Head of caudate nucleus (tissue), 42 donors: ENCODE measurements at regions not wholly inside any gene's neighbourhood (a gene's known extent, or its start where the extent isn't known, plus 50 kb on each side); places are given as distances from the start of the nearest gene placed in this dataset.
"Not testable (repeated sequence)": the region's sequence is repeated elsewhere in the genome, so short reads cannot be mapped to it uniquely, and the experiment has no call there.

Experiments used
- DNase-seq, 42 donors: peaks; one replicate each; pipeline versions ENCODE4 v3.0.0 to v3.0.0-alpha.2; 2020 to 2021; ENCODE audit warnings: mixed read lengths in 7 of 42
- intact Hi-C: fragments of 100-400 bp; cut with DNase I; formaldehyde crosslinking; loops from one replicate; pipeline ENCODE4 v1.15.0; 2022

DNA sequence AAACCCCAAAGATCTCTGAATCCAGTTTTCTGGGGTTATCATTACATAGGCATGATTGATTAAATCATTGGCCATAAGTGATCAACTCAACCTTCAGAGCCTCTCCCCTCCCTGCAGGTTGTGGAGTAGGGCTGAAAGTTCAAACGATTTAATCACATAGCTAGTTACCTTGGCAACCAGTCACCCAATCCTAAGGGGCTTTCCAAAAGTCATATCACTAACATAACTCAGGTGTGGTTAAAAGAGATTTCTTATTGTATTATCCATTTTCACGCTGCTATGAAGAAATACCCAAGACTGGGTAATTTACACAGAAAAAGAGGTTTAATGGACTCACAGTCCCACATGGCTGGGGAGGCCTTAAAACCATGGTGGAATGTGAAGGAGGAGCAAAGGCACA is 935.1 kb upstream of the SLC35B3 start:
- DNase-seq = no peak
- intact Hi-C loops = no loop called here

GRCh38 chr6:9365378-9365777 is 930.0 kb upstream of the SLC35B3 start:
- DNase-seq = no peak
- intact Hi-C loops = no loop called here

DNA sequence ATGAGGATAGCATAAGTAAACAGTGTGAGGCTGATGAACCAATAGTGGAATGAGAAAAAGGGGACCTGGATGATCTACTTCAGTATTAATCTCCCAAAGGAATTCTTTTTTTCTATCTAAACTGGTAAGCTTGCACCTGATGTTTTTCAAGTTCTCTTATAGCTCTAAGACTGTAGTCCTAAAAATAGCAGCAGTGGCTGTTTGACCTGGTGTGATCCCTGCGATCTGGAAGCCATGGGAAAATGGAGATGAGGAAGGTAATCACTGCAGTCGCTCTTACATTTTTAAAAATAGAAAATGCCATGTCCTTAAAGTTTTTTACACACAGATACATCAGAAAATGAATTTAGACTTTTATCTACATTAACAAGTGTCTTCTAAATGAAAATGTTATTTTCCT is 926.4 kb upstream of the SLC35B3 start:
- intact Hi-C loops = no loop called here
- DNase-seq = no peak

GRCh38 chr6:9360881-9361280 is 925.5 kb upstream of the SLC35B3 start:
- DNase-seq = no peak

GRCh38 chr6:9347608-9348007 is 912.3 kb upstream of the SLC35B3 start:
- no peak for DNase-seq
- intact Hi-C loops = no loop called here

More at GRCh38 chr6:9360881-9361280, 925.5 kb upstream of the SLC35B3 start:
- intact Hi-C loops = no loop called here

DNA sequence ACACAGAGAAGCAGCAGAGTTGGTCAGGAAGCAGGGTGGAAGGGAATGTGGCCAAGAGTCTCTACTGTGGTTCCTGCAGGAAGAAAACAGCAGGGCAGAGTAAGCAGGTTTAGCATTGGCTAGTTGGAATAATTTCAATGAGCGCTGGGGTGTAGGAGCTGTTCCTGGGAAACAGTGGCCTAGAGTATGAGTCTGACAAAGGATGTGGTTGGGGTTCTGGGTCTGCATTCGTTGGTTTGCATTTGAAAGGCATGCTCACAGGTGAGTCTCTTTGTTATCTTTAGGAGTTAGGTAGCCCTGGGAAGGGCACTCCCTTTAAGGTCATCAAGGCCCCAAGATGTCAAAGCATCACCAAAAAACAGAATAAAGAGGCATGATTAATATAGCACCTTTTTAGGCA is 911.6 kb upstream of the SLC35B3 start:
- DNase-seq = no peak
- intact Hi-C loops = no loop called here

DNA sequence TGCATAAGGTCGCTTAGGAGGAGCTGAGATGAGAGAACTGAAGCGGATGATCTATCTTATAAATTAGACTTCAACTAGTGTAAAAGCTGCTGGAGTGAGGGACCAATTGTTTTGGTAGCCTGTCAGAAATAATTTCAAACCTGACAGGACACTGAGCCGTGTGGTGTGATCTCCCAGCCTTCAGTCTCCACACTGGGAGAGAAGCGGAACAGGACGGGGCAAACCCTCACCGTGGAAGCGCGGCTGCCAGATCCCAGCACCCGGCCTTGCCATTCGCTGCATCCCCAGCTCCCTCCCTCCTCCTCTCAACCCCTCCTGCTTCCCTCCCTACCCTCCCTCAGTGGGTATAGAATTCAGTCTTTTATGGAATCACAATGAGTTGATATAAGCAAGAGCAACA is 900.1 kb upstream of the SLC35B3 start:
- no peak for DNase-seq
- intact Hi-C loops = no loop called here

- no peak for DNase-seq
- intact Hi-C loops = no loop called here
Measured at GRCh38 chr6:9334979-9335378, 899.6 kb upstream of the SLC35B3 start.

DNA sequence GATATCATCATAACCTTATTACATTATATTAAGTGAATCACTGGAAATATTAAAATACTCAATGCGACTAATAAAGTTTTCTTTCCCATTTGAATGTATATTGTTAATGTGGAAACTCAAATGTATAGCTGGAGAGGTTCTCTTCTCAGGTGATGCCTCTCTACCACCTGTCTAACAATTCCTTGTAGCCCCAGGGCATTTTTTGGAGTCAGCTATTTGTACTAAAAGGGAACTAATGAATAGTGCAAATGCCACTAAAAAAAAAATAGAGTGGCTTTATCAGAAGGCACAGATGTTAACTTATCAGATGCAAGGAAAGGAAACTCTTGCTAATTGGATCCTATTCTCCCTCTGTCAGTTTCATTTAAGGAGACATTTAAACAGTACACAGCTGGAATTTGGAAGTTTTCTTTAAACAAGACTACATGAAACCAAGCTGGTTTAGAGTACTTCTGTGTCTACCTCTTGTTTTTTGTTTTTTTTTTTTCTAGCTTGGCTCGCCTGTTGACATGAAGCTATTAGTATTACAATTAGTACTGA is 897.0 kb upstream of the SLC35B3 start:
- DNase-seq = no peak
- intact Hi-C loops = no loop called here

- intact Hi-C loops = no loop called here
- no peak for DNase-seq
Measured at GRCh38 chr6:9316831-9317230, 881.5 kb upstream of the SLC35B3 start.

DNA sequence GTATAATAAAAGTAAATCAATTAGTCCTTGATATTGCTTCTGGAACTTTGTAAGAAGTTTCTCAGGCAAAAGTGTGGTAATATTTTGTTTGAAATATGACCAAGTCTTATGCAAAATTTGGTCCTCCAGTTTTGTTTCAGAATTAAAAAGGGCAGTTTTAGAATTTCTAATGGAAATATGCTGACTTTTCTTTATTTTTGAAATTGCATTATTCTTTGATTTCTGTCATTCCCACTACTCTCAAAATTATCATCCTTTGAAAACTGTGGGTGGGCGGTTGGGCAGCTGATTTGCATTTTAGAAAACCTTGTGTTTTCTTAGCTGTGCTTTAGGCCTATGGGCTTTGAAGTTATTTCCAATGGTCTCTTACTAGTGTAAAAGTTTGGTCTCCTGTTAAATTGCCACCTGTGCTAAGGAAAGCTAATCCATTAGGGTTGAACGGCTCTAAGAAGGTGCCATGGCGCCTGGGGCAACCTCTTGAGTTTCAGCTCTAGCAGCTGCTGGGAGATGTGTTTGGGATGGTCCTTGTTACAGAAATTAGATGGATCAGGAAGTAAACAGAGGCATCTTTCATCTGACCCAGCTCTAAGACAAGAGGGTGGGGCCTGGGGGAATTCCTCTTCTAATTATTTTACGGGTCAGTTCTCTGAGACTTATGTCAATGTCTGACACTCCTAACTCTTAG is 880.8 kb upstream of the SLC35B3 start:
- DNase-seq = no peak
- intact Hi-C loops = no loop called here

- intact Hi-C loops = no loop called here
- DNase-seq = no peak
Measured at GRCh38 chr6:9308284-9308683, 872.9 kb upstream of the SLC35B3 start.

- no peak for DNase-seq
Measured at GRCh38 chr6:9307786-9308185, 872.4 kb upstream of the SLC35B3 start.

DNA sequence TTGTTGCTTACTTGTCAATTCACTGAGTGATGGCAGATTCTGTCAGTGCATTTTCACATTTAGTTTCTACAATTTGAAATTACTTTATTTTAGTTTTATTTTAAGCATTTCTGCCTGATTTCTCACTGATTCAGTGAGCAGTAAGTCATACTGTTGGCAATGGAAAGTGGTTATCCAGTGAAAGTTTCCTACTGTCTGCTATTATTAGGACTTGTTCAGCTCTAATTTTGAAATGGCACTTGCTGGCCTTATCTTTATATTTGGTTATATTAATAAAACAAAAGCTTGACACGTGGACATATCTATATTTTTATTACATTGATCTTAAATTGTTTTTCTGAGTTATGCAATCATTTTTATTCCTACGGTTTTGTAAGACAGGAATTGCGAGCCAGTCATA is 871.8 kb upstream of the SLC35B3 start:
- no peak for DNase-seq
- intact Hi-C loops = no loop called here

More at GRCh38 chr6:9307786-9308185, 872.4 kb upstream of the SLC35B3 start:
- intact Hi-C loops = no loop called here

GRCh38 chr6:9295644-9296043 is 860.3 kb upstream of the SLC35B3 start:
- intact Hi-C loops = no loop called here
- DNase-seq = no peak

DNA sequence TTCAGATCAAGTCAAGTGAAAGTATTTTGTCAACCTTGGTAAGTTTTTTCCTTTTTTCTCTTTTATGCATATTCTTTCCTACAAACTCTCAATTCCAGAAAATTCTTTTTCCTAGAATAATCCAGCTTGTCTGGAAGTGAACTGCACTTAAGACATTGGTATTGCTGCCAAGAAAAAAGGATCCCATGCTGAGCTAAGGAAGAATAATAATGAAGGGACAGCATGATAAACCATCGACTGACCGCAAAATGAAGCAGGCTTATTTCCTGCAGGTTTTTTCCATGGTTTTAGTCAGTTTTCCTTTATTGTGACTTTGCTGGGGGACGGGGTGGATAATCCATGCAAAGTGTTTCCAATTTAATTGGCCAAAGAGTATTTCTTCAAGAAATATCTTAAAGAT is 857.6 kb upstream of the SLC35B3 start:
- intact Hi-C loops = no loop called here
- no peak for DNase-seq

DNA sequence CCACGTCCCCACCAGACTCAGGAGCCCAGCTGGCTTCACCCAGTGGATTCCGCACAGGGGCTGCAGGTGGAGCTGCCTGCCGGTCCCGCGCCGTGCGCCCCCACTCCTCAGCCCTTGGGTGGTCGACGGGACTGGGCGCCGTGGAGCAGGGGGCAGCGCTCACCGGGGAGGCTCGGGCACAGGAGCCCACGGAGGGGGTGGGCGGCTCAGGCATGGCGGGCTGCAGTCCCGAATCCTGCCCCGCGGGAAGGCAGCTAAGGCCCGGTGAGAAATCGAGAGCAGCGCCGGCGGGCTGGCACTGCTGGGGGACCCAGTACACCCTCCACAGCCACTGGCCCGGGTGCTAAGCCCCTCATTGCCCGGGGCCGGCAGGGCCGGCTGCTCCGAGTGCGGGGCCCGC is 855.0 kb upstream of the SLC35B3 start:
- DNase-seq, intact Hi-C loops: not testable (repeated sequence)

DNA sequence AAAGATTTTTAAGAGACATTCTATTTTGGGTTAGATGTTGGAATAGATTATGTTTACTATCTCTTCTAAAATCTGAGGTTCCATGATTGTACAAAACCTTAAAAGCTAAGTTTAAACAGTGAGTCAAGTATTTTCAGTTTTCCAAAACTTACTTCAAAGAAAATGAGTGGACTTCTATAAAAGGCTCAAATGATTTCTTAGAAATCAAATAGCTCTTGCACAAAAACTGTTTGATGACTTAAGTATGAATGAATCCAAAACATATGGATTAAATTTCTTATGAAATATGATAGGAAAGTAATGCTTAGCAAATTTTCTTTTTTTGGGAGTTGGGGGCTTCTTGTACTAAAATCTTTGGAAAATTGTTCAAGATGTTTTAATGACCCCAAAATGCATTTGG is 837.3 kb upstream of the SLC35B3 start:
- intact Hi-C loops = no loop called here
- no peak for DNase-seq

- intact Hi-C loops = no loop called here
- no peak for DNase-seq
Measured at GRCh38 chr6:9266741-9267140, 831.4 kb upstream of the SLC35B3 start.

- DNase-seq = no peak
- intact Hi-C loops = no loop called here
Measured at GRCh38 chr6:9257215-9257614, 821.9 kb upstream of the SLC35B3 start.

GRCh38 chr6:9254251-9254650 is 818.9 kb upstream of the SLC35B3 start:
- DNase-seq = no peak

More at GRCh38 chr6:9254251-9254650, 818.9 kb upstream of the SLC35B3 start:
- intact Hi-C loops = no loop called here
